MM.1S (cell line): ENCODE measurements at regions not wholly inside any gene's neighbourhood (a gene's known extent, or its start where the extent isn't known, plus 50 kb on each side); places are given as distances from the start of the nearest gene placed in this dataset.

Experiments used
- DNase-seq: peaks from one replicate; pipeline ENCODE4 v3.0.0-alpha.2; 2015
- H2AFZ ChIP-seq: fragments of 300-600 bp; sonication (generic); 2 replicates; pipeline ENCODE4 v1.6.0; 2016; ENCODE audit warnings: antibody characterized with exemption, low read length
- H3F3A ChIP-seq: fragments of 300-600 bp; sonication (generic); 2 replicates; pipeline ENCODE4 v1.6.1; 2016; ENCODE audit warnings: mild to moderate bottlenecking, antibody characterized with exemption, low read length, moderate library complexity, mixed read lengths; ENCODE audit not compliant: insufficient read depth
- H3K27ac ChIP-seq: fragments of 300-600 bp; sonication (generic); 2 replicates; pipeline ENCODE4 v1.5.1; 2016; ENCODE audit warnings: mild to moderate bottlenecking, low read length
- H3K27me3 ChIP-seq: fragments of 300-600 bp; sonication (generic); replicated peaks from 2 replicates; pipeline ENCODE4 v1.6.0; 2016; ENCODE audit warnings: low read length; ENCODE audit not compliant: insufficient read depth
- H3K36me3 ChIP-seq: fragments of 300-600 bp; sonication (generic); replicated peaks from 2 replicates; pipeline ENCODE4 v1.6.1; 2016; ENCODE audit warnings: mild to moderate bottlenecking, low read length, mixed read lengths; ENCODE audit not compliant: insufficient read depth
- H3K4me1 ChIP-seq: fragments of 300-600 bp; sonication (generic); 2 replicates; pipeline ENCODE4 v1.6.1; 2016; ENCODE audit warnings: low read length, mixed read lengths
- H3K4me2 ChIP-seq: fragments of 300-600 bp; sonication (generic); 2 replicates; pipeline ENCODE4 v1.6.0; 2016; ENCODE audit warnings: low read depth, low read length
- H3K4me3 ChIP-seq: fragments of 300-600 bp; sonication (generic); 2 replicates; pipeline ENCODE4 v1.5.1; 2016; ENCODE audit warnings: low read length, mixed read lengths
- H3K79me2 ChIP-seq: fragments of 300-600 bp; sonication (generic); 2 replicates; pipeline ENCODE4 v1.6.1; 2016; ENCODE audit warnings: mixed run types, low read length, mixed read lengths
- H3K9ac ChIP-seq: fragments of 300-600 bp; sonication (generic); 2 replicates; pipeline ENCODE4 v1.6.1; 2016; ENCODE audit warnings: low read length, mixed read lengths
- H3K9me2 ChIP-seq: fragments of 300-600 bp; sonication (generic); replicated peaks from 2 replicates; pipeline ENCODE4 v1.6.1; 2016; ENCODE audit warnings: mild to moderate bottlenecking, low read length, mixed read lengths; ENCODE audit not compliant: insufficient read depth
- H3K9me3 ChIP-seq: fragments of 300-600 bp; sonication (generic); replicated peaks from 2 replicates; pipeline ENCODE4 v1.6.1; 2016; ENCODE audit warnings: mild to moderate bottlenecking, low read length, mixed read lengths; ENCODE audit not compliant: insufficient read depth
- H4K20me1 ChIP-seq: fragments of 300-600 bp; sonication (generic); 2 replicates; pipeline ENCODE4 v1.6.1; 2016; ENCODE audit warnings: mild to moderate bottlenecking, low read length, moderate library complexity, mixed read lengths; ENCODE audit not compliant: insufficient read depth
- EZH2 ChIP-seq: fragments of 300-600 bp; sonication (generic); optimal IDR thresholded peaks from 2 replicates; pipeline ENCODE3; 2017; ENCODE audit warnings: low read depth, mild to moderate bottlenecking, antibody characterized with exemption, low read length, mixed read lengths
- EZH2phosphoT487 ChIP-seq: fragments of 300-600 bp; sonication (generic); IDR thresholded peaks from 2 replicates; pipeline ENCODE4 v1.6.1; 2018; ENCODE audit warnings: antibody characterized with exemption, low read length
- TF ChIP-seq, protein P1 (sequence below): fragments of 300-600 bp; sonication (generic); IDR thresholded peaks from 2 replicates; pipeline ENCODE4 v1.5.1; 2016; ENCODE audit warnings: antibody characterized with exemption, low read length, mixed read lengths

DNA sequence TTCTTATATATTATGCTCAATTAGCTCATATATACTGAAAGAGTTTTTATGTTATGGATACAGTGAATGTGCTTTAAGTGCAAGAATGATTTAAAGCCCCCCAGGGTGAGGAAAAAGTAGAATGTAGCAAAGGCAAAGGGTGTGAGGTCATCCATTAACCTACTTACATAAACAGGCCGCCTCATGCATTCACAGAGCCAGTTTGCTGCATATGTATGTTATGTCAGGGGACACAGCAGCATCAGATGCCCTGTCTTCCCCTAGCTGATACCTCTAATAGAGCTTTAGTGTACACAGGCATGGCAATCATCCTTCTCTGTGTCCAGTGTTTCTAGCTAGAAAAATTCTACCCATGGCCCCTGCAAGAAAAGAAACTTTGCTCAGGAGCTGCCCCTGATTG, 187.8 kb upstream of the FSHR start:
- H3K36me3 ChIP-seq = no peaks in the 10 kb centered on the region
- no peaks in the 10 kb centered on the region for H3K9me3 ChIP-seq
- no peak overlapping the region for H2AFZ ChIP-seq
- no peak overlapping the region for H3K4me3 ChIP-seq
- H3K27ac ChIP-seq = no peak overlapping the region
- H3K4me1 ChIP-seq = no peaks in the 10 kb centered on the region
- H3K4me2 ChIP-seq = no peak overlapping the region
- no peaks in the 10 kb centered on the region for H3K9me2 ChIP-seq
- DNase-seq = no peak
- H3K27me3 ChIP-seq = no peaks in the 10 kb centered on the region
- H4K20me1 ChIP-seq = no peaks in the 10 kb centered on the region
- H3K79me2 ChIP-seq = no peaks in the 10 kb centered on the region
- no peaks in the 10 kb centered on the region for H3F3A ChIP-seq
- no peak overlapping the region for H3K9ac ChIP-seq
- TF ChIP-seq EZH2phosphoT487 = no peak
- TF ChIP-seq EZH2 = no peak
- TF ChIP-seq, protein P1, sequence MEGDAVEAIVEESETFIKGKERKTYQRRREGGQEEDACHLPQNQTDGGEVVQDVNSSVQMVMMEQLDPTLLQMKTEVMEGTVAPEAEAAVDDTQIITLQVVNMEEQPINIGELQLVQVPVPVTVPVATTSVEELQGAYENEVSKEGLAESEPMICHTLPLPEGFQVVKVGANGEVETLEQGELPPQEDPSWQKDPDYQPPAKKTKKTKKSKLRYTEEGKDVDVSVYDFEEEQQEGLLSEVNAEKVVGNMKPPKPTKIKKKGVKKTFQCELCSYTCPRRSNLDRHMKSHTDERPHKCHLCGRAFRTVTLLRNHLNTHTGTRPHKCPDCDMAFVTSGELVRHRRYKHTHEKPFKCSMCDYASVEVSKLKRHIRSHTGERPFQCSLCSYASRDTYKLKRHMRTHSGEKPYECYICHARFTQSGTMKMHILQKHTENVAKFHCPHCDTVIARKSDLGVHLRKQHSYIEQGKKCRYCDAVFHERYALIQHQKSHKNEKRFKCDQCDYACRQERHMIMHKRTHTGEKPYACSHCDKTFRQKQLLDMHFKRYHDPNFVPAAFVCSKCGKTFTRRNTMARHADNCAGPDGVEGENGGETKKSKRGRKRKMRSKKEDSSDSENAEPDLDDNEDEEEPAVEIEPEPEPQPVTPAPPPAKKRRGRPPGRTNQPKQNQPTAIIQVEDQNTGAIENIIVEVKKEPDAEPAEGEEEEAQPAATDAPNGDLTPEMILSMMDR = no peak

DNA sequence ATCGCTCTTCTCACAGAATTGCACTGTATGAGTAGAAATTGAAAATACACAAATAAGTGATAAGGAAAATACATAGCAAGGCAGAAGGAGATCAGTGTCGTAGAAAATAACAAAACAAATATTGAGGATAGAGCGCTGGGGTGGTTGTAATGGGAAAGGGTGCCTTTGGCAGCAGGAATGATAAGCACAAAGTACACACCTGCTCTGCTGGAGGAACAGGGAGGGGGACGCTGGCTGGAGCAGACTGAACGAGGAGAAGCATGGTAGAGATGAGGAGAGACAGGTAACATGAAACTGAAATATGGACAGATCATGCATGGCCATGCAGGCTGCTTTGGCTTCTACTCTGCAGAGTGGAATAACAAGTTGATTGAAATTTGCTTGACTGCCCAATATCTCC, 181.2 kb upstream of the FSHR start:
- Histone ChIP-seq H3K9ac (no peak overlapping the region), H3K9me2 (no peaks in the 10 kb centered on the region), H3K27ac (no peak overlapping the region), H3K4me1 (no peaks in the 10 kb centered on the region), H3F3A (no peaks in the 10 kb centered on the region), H3K36me3 (no peaks in the 10 kb centered on the region), H3K27me3 (no peaks in the 10 kb centered on the region), H3K79me2 (no peaks in the 10 kb centered on the region), H2AFZ (no peak overlapping the region), H3K4me2 (no peak overlapping the region), H4K20me1 (no peaks in the 10 kb centered on the region), H3K9me3 (no peaks in the 10 kb centered on the region), H3K4me3 (no peak overlapping the region)
- DNase-seq = no peak
- TF ChIP-seq EZH2 (no peak), EZH2phosphoT487 (no peak)
- TF ChIP-seq, protein P1 = no peak

DNA sequence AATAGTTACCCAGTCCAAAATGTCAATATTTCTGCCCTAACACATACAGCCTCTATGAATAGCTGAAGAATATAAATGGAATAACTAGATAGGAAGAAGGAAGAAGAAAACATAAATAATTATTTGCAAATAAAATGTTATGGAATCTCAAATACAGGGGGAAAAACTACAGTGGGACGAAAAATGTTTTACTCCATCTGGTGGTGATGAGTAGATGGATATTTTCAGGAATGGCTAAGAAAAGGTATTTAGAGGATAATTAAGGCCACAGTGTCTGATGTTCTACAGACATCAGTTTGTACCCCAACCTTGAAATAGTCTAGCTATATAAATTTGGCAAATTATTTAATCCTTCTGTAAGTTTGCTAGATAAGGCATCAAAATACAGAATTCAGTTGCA, 178.1 kb upstream of the FSHR start:
- Histone ChIP-seq H3K4me2 (no peak overlapping the region), H3K4me1 (no peaks in the 10 kb centered on the region), H3K9me3 (no peaks in the 10 kb centered on the region), H4K20me1 (no peaks in the 10 kb centered on the region), H3K4me3 (no peak overlapping the region), H3K79me2 (no peaks in the 10 kb centered on the region), H3K9ac (no peak overlapping the region), H3K9me2 (no peaks in the 10 kb centered on the region), H3K27me3 (no peaks in the 10 kb centered on the region), H2AFZ (no peak overlapping the region), H3K36me3 (no peaks in the 10 kb centered on the region), H3F3A (no peaks in the 10 kb centered on the region), H3K27ac (no peak overlapping the region)
- no peak for TF ChIP-seq EZH2
- TF ChIP-seq, protein P1 = no peak
- TF ChIP-seq EZH2phosphoT487 = no peak
- DNase-seq = no peak
